Choroid plexus epithelial cell (primary cell): ENCODE measurements at regions not wholly inside any gene's neighbourhood (a gene's known extent, or its start where the extent isn't known, plus 50 kb on each side); places are given as distances from the start of the nearest gene placed in this dataset.

Experiments used
- DNase-seq: peaks from one replicate; pipeline ENCODE4 v3.0.0-alpha.2; 2010; ENCODE audit warnings: low read depth
- H3K4me3 ChIP-seq: 2 replicates; pipeline ENCODE4 v1.5.1; 2011; ENCODE audit warnings: low read depth, mild to moderate bottlenecking, control low read depth, low read length, moderate library complexity
- TF ChIP-seq, protein P1 (sequence below): conservative IDR thresholded peaks from 2 replicates; pipeline ENCODE4 v1.5.1; 2011; ENCODE audit warnings: low read depth, mild to moderate bottlenecking, control low read depth, inconsistent platforms, low read length, moderate library complexity

DNA sequence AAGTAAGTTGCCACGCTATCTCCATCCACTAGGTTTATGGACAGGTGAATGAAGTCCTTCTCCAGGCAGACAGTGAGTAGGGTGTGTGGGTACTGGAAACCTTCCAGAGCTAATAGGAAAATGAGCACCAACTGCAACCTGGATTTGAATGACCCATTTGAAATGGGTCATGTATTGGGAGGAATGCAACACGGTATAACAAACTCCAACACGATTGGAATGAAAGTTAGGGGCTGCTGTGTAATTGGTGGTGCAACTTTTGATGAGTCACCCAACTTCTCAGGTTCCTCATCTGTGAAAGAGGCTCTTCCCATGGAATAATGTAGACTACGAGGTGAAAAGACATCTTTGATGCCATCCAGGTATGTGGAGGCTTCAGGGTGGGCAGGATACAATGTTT, 241.4 kb upstream of the PODXL start:
- no peak overlapping the region for H3K4me3 ChIP-seq
- TF ChIP-seq, protein P1, sequence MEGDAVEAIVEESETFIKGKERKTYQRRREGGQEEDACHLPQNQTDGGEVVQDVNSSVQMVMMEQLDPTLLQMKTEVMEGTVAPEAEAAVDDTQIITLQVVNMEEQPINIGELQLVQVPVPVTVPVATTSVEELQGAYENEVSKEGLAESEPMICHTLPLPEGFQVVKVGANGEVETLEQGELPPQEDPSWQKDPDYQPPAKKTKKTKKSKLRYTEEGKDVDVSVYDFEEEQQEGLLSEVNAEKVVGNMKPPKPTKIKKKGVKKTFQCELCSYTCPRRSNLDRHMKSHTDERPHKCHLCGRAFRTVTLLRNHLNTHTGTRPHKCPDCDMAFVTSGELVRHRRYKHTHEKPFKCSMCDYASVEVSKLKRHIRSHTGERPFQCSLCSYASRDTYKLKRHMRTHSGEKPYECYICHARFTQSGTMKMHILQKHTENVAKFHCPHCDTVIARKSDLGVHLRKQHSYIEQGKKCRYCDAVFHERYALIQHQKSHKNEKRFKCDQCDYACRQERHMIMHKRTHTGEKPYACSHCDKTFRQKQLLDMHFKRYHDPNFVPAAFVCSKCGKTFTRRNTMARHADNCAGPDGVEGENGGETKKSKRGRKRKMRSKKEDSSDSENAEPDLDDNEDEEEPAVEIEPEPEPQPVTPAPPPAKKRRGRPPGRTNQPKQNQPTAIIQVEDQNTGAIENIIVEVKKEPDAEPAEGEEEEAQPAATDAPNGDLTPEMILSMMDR, result no peak
- no peak for DNase-seq

DNA sequence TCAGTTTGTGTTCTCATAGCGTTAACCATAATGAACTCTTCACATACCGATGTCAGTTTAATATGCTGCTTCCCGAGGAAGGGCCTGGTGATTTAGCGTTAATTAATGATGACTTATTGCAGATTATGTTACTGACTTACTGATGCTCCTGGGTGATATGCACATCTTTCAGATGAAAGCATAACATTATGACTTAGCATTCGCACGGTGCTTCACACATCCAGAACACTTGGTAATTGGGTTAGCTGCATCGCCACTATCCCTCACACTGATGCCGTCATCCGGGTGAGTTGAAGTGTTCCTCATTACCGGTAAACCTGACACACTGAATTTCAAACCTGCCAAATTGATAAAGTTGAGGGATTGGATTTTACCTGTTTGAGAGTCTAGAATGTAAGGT, 239.0 kb upstream of the PODXL start:
- H3K4me3 ChIP-seq, result no peak overlapping the region
- no peak for DNase-seq
- TF ChIP-seq, protein P1, result no peak

DNA sequence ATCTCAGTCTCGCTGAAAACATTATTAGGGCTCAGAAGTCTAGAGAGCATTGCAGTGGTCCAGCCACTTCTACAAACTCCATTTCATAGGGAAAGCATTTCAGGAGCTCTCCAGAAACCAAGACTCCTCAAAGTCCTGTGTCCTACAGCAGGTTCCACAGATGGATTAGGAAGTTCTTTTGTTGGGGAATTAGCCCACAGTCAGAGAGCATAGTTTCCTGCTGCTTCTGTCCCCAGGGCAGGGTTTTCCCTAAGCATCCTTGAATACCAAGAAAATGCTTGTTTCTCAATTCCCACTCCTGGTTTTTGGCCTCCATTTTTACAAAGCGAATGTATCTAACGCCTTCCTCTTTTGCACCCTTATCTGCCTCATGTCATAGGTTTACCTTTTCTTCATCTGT, 235.9 kb upstream of the PODXL start:
- TF ChIP-seq, protein P1, result no peak
- no peak overlapping the region for H3K4me3 ChIP-seq
- no peak for DNase-seq

DNA sequence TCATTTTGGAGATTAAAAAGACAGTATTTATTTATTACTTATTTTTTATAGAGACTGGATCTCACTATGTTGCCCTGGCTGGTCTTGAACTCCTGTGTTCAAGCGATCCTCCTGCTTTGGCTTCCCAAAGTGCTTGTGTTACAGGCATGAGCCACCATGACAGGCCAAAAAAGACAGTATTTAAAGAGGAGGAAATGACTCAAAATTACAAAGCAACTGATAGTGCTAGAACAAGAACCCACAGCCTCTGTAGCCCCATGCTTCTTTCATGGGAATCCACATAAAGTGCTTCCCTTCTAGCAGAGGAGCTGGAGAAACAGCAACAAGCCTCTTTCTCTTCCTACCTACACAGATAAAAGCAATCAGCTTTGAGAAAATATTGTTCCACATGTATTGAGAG, 230.7 kb upstream of the PODXL start:
- no peak for DNase-seq
- TF ChIP-seq, protein P1, result no peak
- no peak overlapping the region for H3K4me3 ChIP-seq

DNA sequence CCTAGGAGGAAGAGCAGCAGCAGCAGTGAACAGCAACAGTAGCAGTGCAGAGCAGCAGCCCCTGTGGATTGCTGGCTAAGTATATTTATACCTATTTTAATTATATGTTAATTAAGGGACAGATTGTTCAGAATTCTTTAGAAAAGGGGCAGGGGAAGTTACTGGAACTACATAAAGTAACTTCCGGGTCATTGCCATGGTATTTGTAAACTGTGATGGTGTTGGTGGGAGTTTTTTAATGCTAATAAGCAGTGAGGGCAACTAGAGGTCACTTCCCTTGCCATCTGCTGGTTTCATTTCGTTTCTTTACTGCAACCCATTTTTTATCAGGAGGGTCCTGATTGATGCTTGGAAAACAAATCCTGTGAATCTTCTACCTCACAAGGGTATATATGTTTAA, 229.8 kb upstream of the PODXL start:
- TF ChIP-seq, protein P1, result no peak
- no peak for DNase-seq
- no peak overlapping the region for H3K4me3 ChIP-seq

DNA sequence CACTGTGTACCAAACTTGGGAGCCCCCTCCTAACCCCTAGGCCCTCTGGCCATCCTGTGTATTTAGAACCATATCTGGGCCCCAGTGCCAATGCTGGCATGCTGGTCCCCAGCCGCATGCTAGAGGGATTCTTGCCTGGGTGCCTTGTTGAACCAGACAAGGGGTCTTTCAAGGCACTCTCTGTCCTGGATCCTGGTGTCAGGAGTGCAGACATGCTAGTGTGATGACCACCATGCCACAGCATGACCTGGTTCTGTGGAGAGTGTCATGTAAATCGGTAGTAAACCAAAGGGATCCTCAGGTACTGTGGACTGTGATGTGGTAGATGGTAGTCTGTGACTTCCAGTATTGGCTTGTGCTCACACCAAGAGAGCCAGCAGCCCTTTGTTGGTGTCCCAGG, 222.2 kb upstream of the PODXL start:
- TF ChIP-seq, protein P1, result no peak
- DNase-seq, result no peak
- no peak overlapping the region for H3K4me3 ChIP-seq

DNA sequence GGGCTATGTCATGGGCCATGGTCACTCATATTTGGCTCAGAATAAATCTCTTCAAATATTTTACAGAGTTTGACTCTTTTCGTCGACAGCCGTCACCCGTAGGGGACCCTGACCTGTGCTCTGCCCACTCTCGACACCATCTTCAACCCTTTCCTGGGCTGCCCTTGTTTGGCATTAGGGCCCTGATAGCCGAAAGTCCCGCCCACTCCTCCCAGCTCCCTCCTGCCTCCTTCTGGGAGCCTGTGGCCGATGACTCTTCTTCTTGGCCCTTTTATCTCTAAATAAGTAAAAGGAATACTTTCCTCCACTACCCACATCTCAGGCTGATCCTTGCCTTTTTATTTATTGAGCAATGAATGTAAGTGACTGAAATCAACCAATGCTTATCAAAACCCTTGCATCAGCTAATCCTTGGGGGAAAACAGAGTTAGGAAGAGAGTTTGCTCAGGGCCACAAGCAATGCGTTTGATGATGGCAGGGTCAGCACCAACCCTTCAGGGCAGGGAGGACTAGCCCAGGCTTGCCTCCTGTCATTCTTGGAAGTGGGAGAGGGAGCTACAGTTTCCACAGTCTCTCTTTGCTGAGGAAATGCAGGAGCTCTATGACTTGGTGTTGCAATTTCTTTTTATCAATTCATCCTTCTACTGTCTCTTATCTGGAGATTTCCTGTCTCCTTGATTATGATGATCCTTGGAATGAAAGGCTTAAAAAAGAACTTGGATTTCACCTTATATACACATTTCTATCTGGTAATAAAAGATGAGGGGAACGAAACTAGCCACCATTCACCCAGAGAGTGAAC, 218.2 kb upstream of the PODXL start:
- TF ChIP-seq, protein P1, result no peak
- DNase-seq, result no peak
- no peak overlapping the region for H3K4me3 ChIP-seq
